Ureter (tissue), 1 donor: ENCODE measurements at regions not wholly inside any gene's neighbourhood (a gene's known extent, or its start where the extent isn't known, plus 50 kb on each side); places are given as distances from the start of the nearest gene placed in this dataset.

Source experiments
- DNase-seq: peaks from one replicate; pipeline ENCODE4 v3.0.0-alpha.2; 2020; ENCODE audit warnings: low spot score
- donor health status: DM: yes; HTN: yes; CAD: no.

DNA sequence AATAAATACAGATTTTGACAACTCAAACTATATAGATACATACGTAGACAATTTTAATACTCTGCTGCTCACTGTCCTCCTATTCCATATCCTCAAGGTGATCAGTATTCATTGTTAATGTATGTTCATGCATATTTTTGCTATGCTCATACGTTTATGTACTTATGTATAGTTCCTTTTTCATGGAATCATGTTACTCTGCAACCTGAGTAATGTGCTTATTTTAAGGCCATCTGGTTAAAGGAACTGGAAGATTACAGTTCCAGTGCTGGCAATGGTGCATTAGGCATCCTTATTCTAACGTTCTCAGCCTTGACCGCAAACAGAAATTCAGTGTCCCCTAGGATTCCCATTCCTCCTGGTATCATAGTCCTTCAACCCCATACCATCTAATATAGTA lies 385.0 kb upstream of the TNP1 start:
- no peak for DNase-seq

GRCh38 chr2:217242947-217243346 lies 383.1 kb upstream of the TNP1 start:
- no peak for DNase-seq

DNA sequence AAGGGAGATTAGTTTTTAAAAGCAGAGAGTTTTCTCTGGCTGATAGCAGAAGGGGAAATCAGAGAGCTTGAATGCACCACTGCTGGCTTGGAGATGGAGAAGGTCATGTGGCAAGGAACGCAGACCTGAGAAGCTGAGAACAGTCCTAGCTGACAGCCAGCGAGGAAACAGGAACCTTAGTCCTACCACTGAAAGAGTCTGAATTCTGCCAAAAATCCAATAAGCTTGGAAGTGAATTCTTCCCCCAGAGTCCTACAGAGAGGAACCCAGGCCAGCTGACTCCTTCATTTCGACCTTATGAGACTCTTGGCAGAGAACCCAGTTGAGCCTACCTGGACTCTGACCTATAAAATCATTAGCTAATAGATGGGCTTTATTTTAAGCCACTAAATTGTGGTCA lies 371.9 kb upstream of the TNP1 start:
- no peak for DNase-seq

- no peak for DNase-seq
Observed at GRCh38 chr2:217231212-217231611, 371.3 kb upstream of the TNP1 start.

DNA sequence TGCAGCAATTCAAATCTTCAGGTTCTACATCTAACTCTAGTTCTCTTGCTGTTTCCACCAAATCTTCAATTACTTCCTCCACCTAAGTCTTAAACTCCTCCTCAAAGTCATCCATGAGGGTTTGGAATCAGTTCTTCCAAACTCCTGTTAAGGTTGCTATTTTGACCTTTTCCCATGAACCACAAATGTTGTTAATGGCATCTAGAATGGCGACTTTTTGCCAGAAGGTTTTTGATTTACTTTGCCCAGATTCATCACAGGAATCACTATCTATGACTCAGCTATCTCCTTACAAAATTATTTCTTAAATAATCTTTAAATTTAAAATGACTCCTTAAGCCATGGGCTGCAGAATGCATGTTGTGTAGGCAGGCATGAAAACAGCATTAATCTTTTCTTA lies 368.9 kb upstream of the TNP1 start:
- DNase-seq = no peak

GRCh38 chr2:217227794-217228193 lies 367.9 kb upstream of the TNP1 start:
- no peak for DNase-seq

GRCh38 chr2:217225596-217225995 lies 365.7 kb upstream of the TNP1 start:
- DNase-seq = no peak

- no peak for DNase-seq
Observed at GRCh38 chr2:217223222-217223930, 363.5 kb upstream of the TNP1 start.

- no peak for DNase-seq
Observed at GRCh38 chr2:217222309-217222910, 362.5 kb upstream of the TNP1 start.

- no peak for DNase-seq
Observed at GRCh38 chr2:217220228-217221013, 360.6 kb upstream of the TNP1 start.

GRCh38 chr2:217219164-217219520 lies 359.3 kb upstream of the TNP1 start:
- DNase-seq = no peak

- DNase-seq = no peak
Observed at GRCh38 chr2:217218269-217219163, 358.7 kb upstream of the TNP1 start.

- DNase-seq = no peak
Observed at GRCh38 chr2:217216982-217217381, 357.1 kb upstream of the TNP1 start.

- DNase-seq = no peak
Observed at GRCh38 chr2:217216316-217216715, 356.5 kb upstream of the TNP1 start.

- DNase-seq = no peak
Observed at GRCh38 chr2:217215877-217216276, 356.0 kb upstream of the TNP1 start.

DNA sequence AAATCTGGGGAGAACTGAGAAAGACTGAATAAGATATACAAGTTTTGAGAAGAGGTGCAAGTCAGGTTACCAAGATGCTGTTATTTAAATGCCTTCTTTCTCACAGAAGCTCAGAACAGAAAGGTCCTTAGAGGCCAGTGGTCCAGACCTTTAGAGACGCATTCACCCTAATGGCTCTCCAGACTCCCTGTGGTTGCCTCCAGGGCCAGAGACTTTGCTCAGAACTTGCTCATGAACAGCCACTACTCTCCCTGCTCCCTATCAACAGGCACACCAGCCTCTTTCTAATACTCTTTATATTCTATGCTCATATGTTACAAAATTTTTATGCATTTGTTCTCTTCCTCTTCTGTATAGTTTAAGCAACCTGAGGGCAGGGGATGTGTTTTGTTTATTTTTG lies 349.0 kb upstream of the TNP1 start:
- DNase-seq = no peak

- DNase-seq = no peak
Observed at GRCh38 chr2:217207699-217208010, 347.8 kb upstream of the TNP1 start.

GRCh38 chr2:217206907-217207698 lies 347.2 kb upstream of the TNP1 start:
- no peak for DNase-seq

DNA sequence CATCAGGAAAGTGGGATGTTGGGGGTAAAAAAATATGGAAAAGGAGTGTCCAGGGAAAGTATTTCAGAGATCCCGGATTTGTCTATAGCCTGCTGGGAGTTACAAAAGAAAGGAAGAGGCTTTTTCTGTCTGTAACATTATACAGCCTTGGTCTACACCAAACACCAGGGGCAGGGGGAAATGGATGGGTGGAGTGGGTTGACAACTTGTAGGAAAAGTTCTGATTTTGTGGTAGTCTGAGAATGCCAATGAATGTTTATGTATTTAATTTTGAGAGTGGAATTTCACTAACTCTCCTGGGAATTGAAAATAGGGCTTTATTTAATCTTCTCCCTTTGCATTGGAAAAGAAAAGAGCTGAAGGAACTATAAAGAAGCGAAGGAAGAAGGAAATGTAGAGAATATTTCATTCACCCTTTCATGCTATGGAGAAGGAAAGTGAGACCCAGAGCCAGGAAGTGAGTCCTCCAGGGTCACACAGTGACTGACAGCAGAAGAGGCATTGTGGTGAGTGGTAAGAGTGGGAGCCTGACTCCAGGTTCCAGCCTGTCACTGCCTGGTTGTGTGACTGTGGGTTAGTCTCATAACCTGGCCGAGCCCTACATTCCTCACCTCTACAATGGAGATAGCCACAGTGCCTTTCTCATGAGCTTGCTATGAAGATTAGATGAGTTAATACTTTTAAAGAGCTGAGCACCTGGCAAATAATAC lies 346.3 kb upstream of the TNP1 start:
- no peak for DNase-seq

DNA sequence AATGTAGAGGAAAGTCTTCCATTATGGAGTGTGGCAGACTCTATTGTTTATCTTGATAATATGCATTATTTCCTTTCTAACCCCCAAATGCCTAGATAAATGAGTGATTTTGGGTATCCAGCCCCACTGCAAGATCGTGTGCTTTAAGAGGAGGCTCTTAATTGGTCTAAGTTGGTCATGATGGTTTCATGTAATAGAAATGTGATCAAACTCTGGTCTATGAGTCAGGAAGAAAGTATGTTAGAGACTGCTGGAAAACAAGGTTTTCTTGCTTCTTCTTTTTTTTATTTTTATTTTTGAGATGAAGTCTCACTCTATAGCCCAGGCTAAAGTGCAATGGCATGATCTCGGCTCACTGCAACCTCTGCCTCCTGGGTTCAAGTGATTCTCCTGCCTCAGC lies 344.5 kb upstream of the TNP1 start:
- no peak for DNase-seq

DNA sequence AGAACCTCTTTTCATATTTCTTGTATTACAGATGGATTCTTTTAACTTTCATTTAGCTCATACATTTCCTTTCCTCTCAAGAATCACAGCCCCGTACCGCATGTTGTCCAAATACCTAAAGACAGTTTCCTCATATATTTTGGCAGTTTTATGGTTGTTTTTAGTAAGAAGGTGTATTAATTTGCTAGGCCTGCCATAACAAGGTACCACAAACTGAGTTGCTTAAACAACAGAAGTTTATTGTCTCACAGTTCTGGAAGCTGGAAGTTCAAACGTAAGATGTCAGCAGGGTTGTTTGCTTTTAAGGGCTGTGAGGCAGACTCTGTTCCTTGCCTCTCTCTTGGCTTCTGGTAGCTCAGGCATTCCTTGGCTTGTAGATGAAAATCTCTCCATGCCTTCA lies 343.2 kb upstream of the TNP1 start:
- no peak for DNase-seq
